ENCODE measurements at regions not wholly inside any gene's neighbourhood (a gene's known extent, or its start where the extent isn't known, plus 50 kb on each side); places are given as distances from the start of the nearest gene placed in this dataset.

GRCh38 chr5:106154280-106154716 is 1516.4 kb downstream of the EFNA5 start:
- TF ChIP-seq CTCF (IDR thresholded peaks at IDR 0.05) (no peak), POLR2A (IDR thresholded peaks at IDR 0.05) (no peak)

Data from right lobe of liver (tissue), 4 donors.